ENCODE measurements at regions not wholly inside any gene's neighbourhood (a gene's known extent, or its start where the extent isn't known, plus 50 kb on each side); places are given as distances from the start of the nearest gene placed in this dataset.

- no peak for DNase-seq (ENCODE audit: low read depth)
- H3K4me3 ChIP-seq (ENCODE audit: low read depth, low read length), result no peak overlapping the region
- H3K36me3 ChIP-seq (ENCODE audit: control insufficient read depth, insufficient read depth, low read length), result no peaks in the 10 kb centered on the region
- H3K27me3 ChIP-seq (ENCODE audit: control insufficient read depth, insufficient read depth, low read length), result no peaks in the 10 kb centered on the region
- no peak for TF ChIP-seq CTCF (IDR thresholded peaks at IDR 0.05; ENCODE audit: insufficient read depth, low read length, poor library complexity, severe bottlenecking)
Measured at GRCh38 chr4:119816473-119816872, 187.9 kb upstream of the PDE5A start.

- Histone ChIP-seq H3K4me3 (ENCODE audit: low read depth, low read length) (no peak overlapping the region), H3K27me3 (ENCODE audit: control insufficient read depth, insufficient read depth, low read length) (no peaks in the 10 kb centered on the region), H3K36me3 (ENCODE audit: control insufficient read depth, insufficient read depth, low read length) (no peaks in the 10 kb centered on the region)
- TF ChIP-seq CTCF (IDR thresholded peaks at IDR 0.05; ENCODE audit: insufficient read depth, low read length, poor library complexity, severe bottlenecking), result no peak
- no peak for DNase-seq (ENCODE audit: low read depth)
Measured at GRCh38 chr4:119810001-119810400, 181.4 kb upstream of the PDE5A start.

GRCh38 chr4:119804404-119804803 is 175.8 kb upstream of the PDE5A start:
- no peak overlapping the region for H3K4me3 ChIP-seq (ENCODE audit: low read depth, low read length)
- DNase-seq (ENCODE audit: low read depth), result no peak
- no peaks in the 10 kb centered on the region for H3K36me3 ChIP-seq (ENCODE audit: control insufficient read depth, insufficient read depth, low read length)
- no peak for TF ChIP-seq CTCF (IDR thresholded peaks at IDR 0.05; ENCODE audit: insufficient read depth, low read length, poor library complexity, severe bottlenecking)
- H3K27me3 ChIP-seq (ENCODE audit: control insufficient read depth, insufficient read depth, low read length), result no peaks in the 10 kb centered on the region

- DNase-seq (ENCODE audit: low read depth), result no peak
- Histone ChIP-seq H3K27me3 (ENCODE audit: control insufficient read depth, insufficient read depth, low read length) (no peaks in the 10 kb centered on the region), H3K4me3 (ENCODE audit: low read depth, low read length) (no peak overlapping the region), H3K36me3 (ENCODE audit: control insufficient read depth, insufficient read depth, low read length) (no peaks in the 10 kb centered on the region)
- no peak for TF ChIP-seq CTCF (IDR thresholded peaks at IDR 0.05; ENCODE audit: insufficient read depth, low read length, poor library complexity, severe bottlenecking)
Measured at GRCh38 chr4:119797238-119797894, 168.8 kb upstream of the PDE5A start.

- no peaks in the 10 kb centered on the region for H3K27me3 ChIP-seq (ENCODE audit: control insufficient read depth, insufficient read depth, low read length)
- TF ChIP-seq CTCF (IDR thresholded peaks at IDR 0.05; ENCODE audit: insufficient read depth, low read length, poor library complexity, severe bottlenecking), result no peak
- no peaks in the 10 kb centered on the region for H3K36me3 ChIP-seq (ENCODE audit: control insufficient read depth, insufficient read depth, low read length)
- no peak for DNase-seq (ENCODE audit: low read depth)
- no peak overlapping the region for H3K4me3 ChIP-seq (ENCODE audit: low read depth, low read length)
Measured at GRCh38 chr4:119795986-119796578, 167.5 kb upstream of the PDE5A start.

GRCh38 chr4:119794681-119795080 is 166.1 kb upstream of the PDE5A start:
- Histone ChIP-seq H3K27me3 (ENCODE audit: control insufficient read depth, insufficient read depth, low read length) (no peaks in the 10 kb centered on the region), H3K4me3 (ENCODE audit: low read depth, low read length) (no peak overlapping the region), H3K36me3 (ENCODE audit: control insufficient read depth, insufficient read depth, low read length) (no peaks in the 10 kb centered on the region)
- TF ChIP-seq CTCF (IDR thresholded peaks at IDR 0.05; ENCODE audit: insufficient read depth, low read length, poor library complexity, severe bottlenecking), result no peak
- no peak for DNase-seq (ENCODE audit: low read depth)
